GM18858 (cell line): ENCODE measurements at regions not wholly inside any gene's neighbourhood (a gene's known extent, or its start where the extent isn't known, plus 50 kb on each side); places are given as distances from the start of the nearest gene placed in this dataset.
"Not testable (repeated sequence)": the region's sequence is repeated elsewhere in the genome, so short reads cannot be mapped to it uniquely, and the experiment has no call there.

Experiments
- ATAC-seq: cut with Tn5 transposase; IDR thresholded peaks from one replicate; pipeline ENCODE4 v1.9.1; 2021; ENCODE audit not compliant: unreplicated experiment

- ATAC-seq, result no peak
Measured at GRCh38 chr9:108430655-108431054, 425.1 kb downstream of the ACTL7B start.

DNA sequence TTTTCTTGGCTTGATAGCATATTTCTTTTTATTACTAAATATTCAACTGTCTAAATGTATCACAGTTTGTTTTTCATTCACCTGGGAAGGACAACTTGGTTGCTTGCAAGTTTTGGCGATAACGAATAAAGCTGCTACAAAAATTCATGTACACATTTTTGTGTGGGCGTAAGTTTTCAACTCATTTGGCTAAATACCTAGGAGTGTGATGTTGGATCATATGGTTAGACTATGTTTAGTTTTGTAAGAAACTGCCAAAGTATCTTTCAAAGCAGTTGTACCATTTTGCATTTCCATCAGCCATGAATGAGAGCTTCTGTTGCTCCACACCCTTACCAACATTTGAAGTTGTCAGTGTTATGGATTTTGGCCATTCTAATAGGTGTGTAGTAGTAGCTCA, 428.0 kb downstream of the ACTL7B start:
- no peak for ATAC-seq

DNA sequence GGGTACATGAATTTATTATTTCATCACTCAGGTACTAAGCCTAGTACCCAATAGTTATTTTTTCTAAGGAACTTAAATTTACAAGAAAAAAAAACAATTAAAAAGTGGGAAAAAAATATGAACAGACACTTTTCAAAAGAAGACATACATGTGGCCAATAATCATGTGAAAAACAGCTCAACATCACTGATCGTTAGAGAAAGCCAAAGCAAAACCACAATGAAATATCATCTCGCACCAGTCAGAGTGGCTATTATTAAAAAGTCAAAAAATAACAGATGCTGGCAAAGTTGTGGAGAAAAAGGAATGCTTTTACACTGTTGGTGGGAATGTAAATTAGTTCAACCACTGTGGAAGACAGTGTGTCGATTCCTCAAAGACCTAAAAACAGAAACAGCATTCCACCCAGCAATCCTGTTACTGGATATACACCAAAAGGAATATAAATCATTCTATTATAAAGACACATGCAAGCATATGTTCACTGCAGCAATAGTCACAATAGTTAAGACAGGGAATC, 429.3 kb downstream of the ACTL7B start:
- ATAC-seq, result not testable (repeated sequence)

- ATAC-seq, result no peak
Measured at GRCh38 chr9:108423433-108423832, 432.4 kb downstream of the ACTL7B start.

DNA sequence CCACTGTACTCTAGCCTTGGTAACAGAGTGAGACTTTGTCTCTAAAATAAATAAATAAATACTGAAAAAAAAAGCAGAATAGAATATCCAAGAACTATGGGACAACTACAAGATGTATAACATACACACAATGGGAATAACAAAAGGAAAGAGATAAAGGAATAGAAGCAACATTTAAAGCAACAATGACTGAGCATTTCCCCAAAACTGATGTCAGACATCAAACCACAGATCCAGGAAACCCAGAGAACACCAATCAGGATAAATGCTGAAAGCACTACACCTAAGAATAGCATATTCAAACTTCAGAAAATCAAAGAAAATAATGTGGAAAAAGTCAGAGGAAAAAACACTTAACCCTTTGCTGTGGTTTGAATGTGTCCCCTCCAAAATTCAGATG, 436.4 kb downstream of the ACTL7B start:
- ATAC-seq, result no peak

- ATAC-seq, result no peak
Measured at GRCh38 chr9:108417726-108418125, 438.1 kb downstream of the ACTL7B start.

- ATAC-seq, result no peak
Measured at GRCh38 chr9:108417312-108417711, 438.5 kb downstream of the ACTL7B start.

DNA sequence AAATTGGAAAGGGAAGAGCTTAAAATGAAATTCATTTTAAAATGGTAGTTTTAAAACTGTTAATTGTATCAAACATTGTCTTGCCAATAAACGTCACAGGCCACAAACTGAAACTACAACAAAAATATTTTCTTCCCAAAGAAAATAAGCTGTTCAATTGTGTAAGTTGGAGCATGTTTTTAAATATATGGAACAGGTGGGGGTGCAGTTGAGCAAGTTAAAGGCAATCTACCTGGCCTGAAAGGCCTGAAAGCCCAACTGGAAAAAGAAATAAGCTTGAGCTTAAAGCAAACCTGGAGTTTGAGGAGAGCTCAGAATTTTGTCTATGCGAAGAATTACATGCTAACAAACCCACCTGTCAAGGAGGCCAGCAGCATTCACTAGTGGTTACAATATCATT, 439.5 kb downstream of the ACTL7B start:
- ATAC-seq, result no peak

DNA sequence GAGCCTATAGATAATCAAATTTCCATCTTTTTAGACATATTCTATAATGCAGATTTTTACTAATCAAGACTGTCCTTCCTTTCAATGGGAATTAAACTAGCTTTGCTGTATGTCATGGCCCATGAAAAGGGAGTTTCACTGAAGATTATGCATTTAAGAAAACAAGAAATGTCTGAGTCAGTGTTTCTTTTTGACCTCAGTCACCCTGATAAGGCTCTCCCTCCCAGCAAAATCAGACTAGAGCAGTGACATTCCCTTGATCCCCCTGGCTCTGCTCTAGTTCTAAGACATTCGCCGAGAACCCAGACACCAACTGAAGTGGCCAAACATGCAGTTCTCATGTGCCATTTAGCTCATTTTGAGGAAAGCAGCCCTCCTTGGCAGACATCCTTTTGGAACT, 442.0 kb downstream of the ACTL7B start:
- ATAC-seq, result no peak

DNA sequence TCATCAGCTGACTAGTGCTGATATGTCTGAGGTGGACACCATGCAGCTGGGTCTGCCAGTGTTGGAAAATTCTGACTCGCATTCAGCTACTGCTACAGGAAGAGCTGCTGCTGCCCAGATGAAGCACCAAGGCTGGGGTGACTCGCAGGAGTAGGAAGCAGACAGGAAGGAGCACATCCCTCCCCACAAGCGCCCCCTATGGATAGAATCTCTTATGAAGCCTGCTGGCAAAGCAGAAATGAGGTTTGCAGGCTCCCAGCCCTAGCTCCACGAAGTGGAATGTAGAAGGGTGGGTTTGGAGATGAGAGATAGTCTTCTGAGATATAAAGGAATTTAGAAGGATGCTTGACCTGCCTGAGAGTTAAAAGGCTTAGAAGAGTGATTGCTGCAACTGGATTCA, 443.0 kb downstream of the ACTL7B start:
- ATAC-seq, result no peak

GRCh38 chr9:108411632-108412031, 444.2 kb downstream of the ACTL7B start:
- ATAC-seq, result no peak

DNA sequence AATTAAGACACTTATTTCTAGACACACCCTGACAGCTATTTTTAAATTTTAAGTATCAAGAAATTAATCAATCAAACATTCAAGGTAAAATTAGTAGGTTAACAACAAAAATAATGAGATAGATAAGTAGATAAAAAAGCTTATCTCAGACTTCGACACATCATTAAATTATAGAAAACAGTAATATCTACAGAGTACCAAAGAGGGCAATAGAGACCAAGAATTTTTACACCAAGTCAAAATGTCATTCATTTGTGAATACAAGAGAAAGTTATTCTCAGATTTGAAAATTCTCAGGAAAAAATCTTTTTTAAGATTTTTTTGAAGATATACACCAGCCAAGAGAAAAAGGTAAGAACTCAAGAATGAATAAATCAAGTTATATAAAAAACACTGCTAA, 445.6 kb downstream of the ACTL7B start:
- ATAC-seq, result no peak

- ATAC-seq, result no peak
Measured at GRCh38 chr9:108400297-108400696, 455.5 kb downstream of the ACTL7B start.

GRCh38 chr9:108399851-108400250, 455.9 kb downstream of the ACTL7B start:
- no peak for ATAC-seq

DNA sequence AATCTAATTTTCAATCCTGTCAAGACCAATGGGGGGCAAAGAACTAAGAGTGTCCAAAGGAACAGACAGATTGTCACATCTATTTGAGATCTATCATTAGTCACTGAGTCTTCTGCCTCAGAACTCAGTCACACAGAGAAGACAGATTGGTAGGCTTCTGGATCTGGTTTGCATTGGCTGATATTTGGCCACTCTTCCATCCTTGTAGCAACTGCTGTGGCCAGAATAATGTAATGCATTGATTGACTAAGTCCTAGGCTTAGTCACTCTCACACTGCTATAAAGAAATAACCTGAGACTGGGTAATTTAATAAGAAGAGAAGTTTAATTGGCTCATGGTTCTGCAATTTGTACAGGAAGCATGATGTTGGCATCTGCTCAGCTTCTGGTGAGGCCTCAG, 458.5 kb downstream of the ACTL7B start:
- ATAC-seq, result no peak

DNA sequence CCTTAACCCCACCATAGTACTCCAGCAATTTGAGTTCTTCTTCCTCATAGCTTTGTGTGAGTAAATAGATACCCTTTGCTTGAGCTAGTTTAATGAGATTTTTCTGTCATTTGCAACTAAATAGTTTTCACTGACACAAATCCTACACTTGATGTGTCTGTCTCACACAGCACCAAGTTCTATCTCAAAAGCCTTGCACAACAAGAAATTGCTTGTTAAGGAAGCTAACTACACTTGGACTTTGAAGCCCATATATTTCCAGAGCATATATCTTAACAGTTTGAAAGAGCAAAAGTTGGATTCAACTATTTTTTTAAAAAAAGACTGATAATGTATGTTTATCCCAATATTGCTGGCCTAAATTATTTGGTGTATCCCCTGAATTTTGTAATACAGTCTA, 459.2 kb downstream of the ACTL7B start:
- ATAC-seq, result no peak

DNA sequence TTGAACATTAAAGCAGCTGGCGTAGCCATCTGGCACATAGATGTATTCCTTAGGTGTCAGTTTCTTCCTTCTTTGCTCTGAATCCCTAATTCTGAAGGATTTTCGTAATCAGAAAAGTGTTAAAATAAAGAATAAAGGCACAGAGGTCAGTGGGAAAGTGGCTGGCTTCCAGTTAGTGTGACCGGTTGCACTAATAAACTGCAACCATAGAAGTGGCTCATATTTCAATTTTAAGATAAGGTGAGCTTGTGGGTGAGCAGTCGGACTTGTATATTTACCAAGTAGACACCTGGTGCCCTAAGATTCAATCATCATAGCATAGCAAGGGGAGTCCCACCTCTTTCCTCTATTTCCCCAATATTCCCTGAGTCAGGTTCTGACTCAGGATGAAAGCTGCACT, 459.6 kb downstream of the ACTL7B start:
- no peak for ATAC-seq

DNA sequence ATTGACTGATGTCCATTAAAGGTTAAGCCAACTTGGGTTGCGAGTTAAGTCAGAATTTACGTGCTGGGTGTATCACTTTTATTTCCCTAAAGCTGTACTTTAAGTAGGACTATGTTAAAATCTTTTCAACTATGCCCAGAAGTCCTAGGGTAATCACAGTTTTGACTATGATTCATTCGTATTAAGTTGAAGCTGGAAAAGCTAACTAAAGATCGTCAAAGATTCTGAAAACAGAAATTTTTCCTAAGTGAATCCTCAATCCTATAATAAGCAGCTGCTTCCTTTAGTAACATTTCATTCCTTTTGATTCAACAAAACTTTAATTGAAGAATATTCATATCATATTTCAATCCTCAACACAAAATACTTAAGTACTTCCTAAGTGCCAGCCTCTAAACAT, 460.4 kb downstream of the ACTL7B start:
- ATAC-seq, result no peak

- no peak for ATAC-seq
Measured at GRCh38 chr9:108394726-108395125, 461.1 kb downstream of the ACTL7B start.

- not testable (repeated sequence) for ATAC-seq
Measured at GRCh38 chr9:108393481-108394001, 462.2 kb downstream of the ACTL7B start.

- ATAC-seq, result no peak
Measured at GRCh38 chr9:108392877-108393276, 462.9 kb downstream of the ACTL7B start.

DNA sequence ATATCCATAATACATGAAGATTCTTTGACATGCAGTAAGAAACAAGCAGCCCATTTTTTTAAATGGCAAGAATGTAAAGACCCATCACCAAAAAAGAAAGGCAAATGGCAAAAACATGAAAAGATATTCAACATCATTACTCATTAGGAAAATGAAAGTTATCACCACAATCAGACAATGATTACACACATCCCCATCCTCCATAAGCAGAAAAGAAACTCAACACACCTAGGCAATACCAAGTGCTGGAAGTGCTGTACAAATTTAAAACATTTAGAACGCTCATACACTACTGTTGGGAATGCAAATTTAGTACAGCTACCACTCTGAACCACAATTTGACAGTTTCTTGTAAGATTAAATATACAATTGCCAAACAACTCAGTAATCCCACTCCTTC, 466.7 kb downstream of the ACTL7B start:
- no peak for ATAC-seq

DNA sequence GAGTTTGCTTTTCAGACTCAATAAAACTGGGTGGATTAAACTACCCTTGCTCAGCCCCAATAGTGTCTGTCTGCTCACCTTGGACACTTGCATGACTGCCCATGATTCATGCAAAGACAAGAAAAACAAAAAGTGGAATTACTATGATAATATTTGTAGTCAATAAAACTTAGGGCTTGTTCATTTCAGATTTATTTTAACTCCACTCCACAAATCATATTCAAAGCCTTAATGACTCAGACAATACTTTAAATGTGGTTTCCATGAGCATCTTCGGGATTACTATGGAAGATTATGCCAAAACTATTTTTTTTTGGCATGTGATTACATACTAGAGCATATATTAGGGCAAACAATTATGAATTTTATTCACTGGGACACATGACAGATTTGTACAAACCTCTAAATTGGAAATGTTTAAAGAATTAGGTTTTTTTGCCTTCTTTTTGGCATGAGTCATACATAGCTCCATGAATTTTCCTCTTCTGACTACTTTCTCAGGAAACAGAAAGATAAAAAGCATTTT, 468.9 kb downstream of the ACTL7B start:
- ATAC-seq, result no peak
